SK-N-SH (cell line): ENCODE measurements at regions not wholly inside any gene's neighbourhood (a gene's known extent, or its start where the extent isn't known, plus 50 kb on each side); places are given as distances from the start of the nearest gene placed in this dataset.

Experiments used
- CHD2 ChIP-seq: fragments of 150-350 bp; IDR thresholded peaks from 2 replicates; pipeline ENCODE4 v1.6.1; 2018; ENCODE audit warnings: low read length; ENCODE audit not compliant: partially characterized antibody
- JUND ChIP-seq: IDR thresholded peaks from 2 replicates; pipeline ENCODE4 v1.4.0; 2012
- POLR2AphosphoS5 ChIP-seq: IDR thresholded peaks from 2 replicates; pipeline ENCODE4 v1.6.1; 2012; ENCODE audit warnings: low read depth, low read length
- RCOR1 ChIP-seq: fragments of 150-350 bp; IDR thresholded peaks from 2 replicates; pipeline ENCODE4 v1.6.1; 2017; ENCODE audit warnings: antibody characterized with exemption, low read length
- TF ChIP-seq, protein P1 (sequence below): IDR thresholded peaks from 2 replicates; pipeline ENCODE4 v1.4.0; 2012; ENCODE audit warnings: low read depth
- TF ChIP-seq, protein P2 (sequence below): fragments of 200-600 bp; sonication (generic); IDR thresholded peaks from 2 replicates; pipeline ENCODE4 v1.6.1; 2017; ENCODE audit warnings: antibody characterized with exemption, mild to moderate bottlenecking, moderate library complexity
- TF ChIP-seq, protein P3 (sequence below): fragments of 150-350 bp; IDR thresholded peaks from 2 replicates; pipeline ENCODE4 v1.6.1; 2017; ENCODE audit warnings: antibody characterized with exemption, low read length, low read depth, borderline replicate concordance

DNA sequence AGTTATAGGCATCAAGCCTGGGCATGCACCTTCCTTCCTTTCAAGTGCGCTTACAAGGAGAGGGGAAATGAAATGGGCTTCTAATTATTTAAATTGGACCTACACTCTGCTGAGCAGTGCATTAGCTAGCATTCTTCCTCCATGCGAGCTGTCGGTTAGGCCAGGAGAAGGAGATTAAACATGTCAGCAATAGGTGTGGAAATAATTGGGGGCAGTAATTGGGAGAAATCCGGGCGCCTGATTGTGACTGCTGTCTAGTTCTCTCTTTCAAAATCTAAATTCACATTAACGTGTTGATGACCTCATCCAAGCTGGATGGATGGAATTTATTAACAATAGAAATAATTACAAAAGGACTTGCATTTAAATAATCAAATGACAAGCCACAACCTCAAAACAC is 86.2 kb upstream of the SEL1L start:
- TF ChIP-seq RCOR1, result no peak
- TF ChIP-seq, protein P1, sequence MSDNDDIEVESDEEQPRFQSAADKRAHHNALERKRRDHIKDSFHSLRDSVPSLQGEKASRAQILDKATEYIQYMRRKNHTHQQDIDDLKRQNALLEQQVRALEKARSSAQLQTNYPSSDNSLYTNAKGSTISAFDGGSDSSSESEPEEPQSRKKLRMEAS, result no peak
- TF ChIP-seq, protein P2, sequence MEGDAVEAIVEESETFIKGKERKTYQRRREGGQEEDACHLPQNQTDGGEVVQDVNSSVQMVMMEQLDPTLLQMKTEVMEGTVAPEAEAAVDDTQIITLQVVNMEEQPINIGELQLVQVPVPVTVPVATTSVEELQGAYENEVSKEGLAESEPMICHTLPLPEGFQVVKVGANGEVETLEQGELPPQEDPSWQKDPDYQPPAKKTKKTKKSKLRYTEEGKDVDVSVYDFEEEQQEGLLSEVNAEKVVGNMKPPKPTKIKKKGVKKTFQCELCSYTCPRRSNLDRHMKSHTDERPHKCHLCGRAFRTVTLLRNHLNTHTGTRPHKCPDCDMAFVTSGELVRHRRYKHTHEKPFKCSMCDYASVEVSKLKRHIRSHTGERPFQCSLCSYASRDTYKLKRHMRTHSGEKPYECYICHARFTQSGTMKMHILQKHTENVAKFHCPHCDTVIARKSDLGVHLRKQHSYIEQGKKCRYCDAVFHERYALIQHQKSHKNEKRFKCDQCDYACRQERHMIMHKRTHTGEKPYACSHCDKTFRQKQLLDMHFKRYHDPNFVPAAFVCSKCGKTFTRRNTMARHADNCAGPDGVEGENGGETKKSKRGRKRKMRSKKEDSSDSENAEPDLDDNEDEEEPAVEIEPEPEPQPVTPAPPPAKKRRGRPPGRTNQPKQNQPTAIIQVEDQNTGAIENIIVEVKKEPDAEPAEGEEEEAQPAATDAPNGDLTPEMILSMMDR, result no peak
- no peak for TF ChIP-seq JUND
- no peak for TF ChIP-seq CHD2
- TF ChIP-seq, protein P3, sequence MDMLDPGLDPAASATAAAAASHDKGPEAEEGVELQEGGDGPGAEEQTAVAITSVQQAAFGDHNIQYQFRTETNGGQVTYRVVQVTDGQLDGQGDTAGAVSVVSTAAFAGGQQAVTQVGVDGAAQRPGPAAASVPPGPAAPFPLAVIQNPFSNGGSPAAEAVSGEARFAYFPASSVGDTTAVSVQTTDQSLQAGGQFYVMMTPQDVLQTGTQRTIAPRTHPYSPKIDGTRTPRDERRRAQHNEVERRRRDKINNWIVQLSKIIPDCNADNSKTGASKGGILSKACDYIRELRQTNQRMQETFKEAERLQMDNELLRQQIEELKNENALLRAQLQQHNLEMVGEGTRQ, result no peak
- no peak for TF ChIP-seq POLR2AphosphoS5
